SK-N-SH treated with all-trans-retinoic acid at 6 μM for 48 hours (cell line): ENCODE measurements at regions not wholly inside any gene's neighbourhood (a gene's known extent, or its start where the extent isn't known, plus 50 kb on each side); places are given as distances from the start of the nearest gene placed in this dataset.

Source experiments
- CSRNP3 ChIP-seq: fragments of 250-450 bp; sonication (Bioruptor Pico); IDR thresholded peaks from 2 replicates; pipeline ENCODE4 v1.5.1; 2021; ENCODE audit warnings: mild to moderate bottlenecking, moderate library complexity
- ESRRG ChIP-seq: fragments of 250-450 bp; sonication (Bioruptor Pico); IDR thresholded peaks from 2 replicates; pipeline ENCODE4 v1.6.1; 2021; ENCODE audit warnings: mild to moderate bottlenecking
- GLIS3 ChIP-seq: fragments of 250-450 bp; sonication (Bioruptor Pico); IDR thresholded peaks from 2 replicates; pipeline ENCODE4 v1.5.0; 2020; ENCODE audit warnings: mild to moderate bottlenecking, moderate library complexity
- RARB ChIP-seq: fragments of 250-450 bp; sonication (Bioruptor Pico); IDR thresholded peaks from 2 replicates; pipeline ENCODE4 v1.8.0; 2021; ENCODE audit warnings: mild to moderate bottlenecking, moderate library complexity
- TOX ChIP-seq: fragments of 250-450 bp; sonication (Bioruptor Pico); IDR thresholded peaks from 2 replicates; pipeline ENCODE4 v1.8.0; 2021; ENCODE audit warnings: mild to moderate bottlenecking, moderate library complexity, borderline replicate concordance
- ZFP3 ChIP-seq: fragments of 250-450 bp; sonication (Bioruptor Pico); IDR thresholded peaks from 2 replicates; pipeline ENCODE4 v1.5.0; 2020; ENCODE audit warnings: mild to moderate bottlenecking, moderate library complexity
- ZFP30 ChIP-seq: fragments of 450-650 bp; formaldehyde crosslinking; IDR thresholded peaks from 2 replicates; pipeline ENCODE4 v1.5.0; 2022; ENCODE audit warnings: mild to moderate bottlenecking, moderate library complexity
- ZNF565 ChIP-seq: fragments of 450-650 bp; formaldehyde crosslinking; conservative IDR thresholded peaks from 2 replicates; pipeline ENCODE4 v1.5.0; 2020; ENCODE audit warnings: low read depth, mild to moderate bottlenecking, moderate library complexity
- ZNF8 ChIP-seq: fragments of 450-650 bp; formaldehyde crosslinking; IDR thresholded peaks from 2 replicates; pipeline ENCODE4 v1.5.0; 2020; ENCODE audit warnings: mild to moderate bottlenecking, moderate library complexity
- TF ChIP-seq, protein P1 (sequence below): fragments of 250-450 bp; sonication (Bioruptor Pico); IDR thresholded peaks from 2 replicates; pipeline ENCODE4 v1.8.0; 2020; ENCODE audit warnings: mild to moderate bottlenecking, moderate library complexity, borderline replicate concordance
- TF ChIP-seq, protein P2 (sequence below): fragments of 250-450 bp; sonication (Bioruptor Pico); IDR thresholded peaks from 2 replicates; pipeline ENCODE4 v1.5.1; 2020; ENCODE audit warnings: low read depth, mild to moderate bottlenecking, moderate library complexity

DNA sequence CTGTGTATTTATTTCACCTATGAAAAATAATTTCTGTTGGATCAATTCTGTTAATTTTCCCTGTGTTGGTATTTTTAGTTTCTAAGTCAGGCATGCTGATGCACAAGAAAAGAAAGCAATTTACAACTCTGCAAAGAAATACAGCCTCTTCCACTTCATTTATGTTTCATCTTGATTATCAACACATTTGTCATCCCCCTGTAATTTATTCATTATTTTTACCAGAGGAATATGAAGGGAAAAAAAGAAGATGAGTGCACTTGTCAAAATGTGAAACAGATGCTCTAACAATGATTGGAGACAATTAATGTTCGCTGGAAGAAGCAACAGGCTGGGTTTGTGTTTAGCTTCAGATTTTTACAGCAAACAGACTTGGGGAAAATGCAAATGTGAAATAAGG, 958.5 kb upstream of the SEL1L start:
- TF ChIP-seq RARB (CRISPR knock-in tag): no peak
- TF ChIP-seq, protein P1, sequence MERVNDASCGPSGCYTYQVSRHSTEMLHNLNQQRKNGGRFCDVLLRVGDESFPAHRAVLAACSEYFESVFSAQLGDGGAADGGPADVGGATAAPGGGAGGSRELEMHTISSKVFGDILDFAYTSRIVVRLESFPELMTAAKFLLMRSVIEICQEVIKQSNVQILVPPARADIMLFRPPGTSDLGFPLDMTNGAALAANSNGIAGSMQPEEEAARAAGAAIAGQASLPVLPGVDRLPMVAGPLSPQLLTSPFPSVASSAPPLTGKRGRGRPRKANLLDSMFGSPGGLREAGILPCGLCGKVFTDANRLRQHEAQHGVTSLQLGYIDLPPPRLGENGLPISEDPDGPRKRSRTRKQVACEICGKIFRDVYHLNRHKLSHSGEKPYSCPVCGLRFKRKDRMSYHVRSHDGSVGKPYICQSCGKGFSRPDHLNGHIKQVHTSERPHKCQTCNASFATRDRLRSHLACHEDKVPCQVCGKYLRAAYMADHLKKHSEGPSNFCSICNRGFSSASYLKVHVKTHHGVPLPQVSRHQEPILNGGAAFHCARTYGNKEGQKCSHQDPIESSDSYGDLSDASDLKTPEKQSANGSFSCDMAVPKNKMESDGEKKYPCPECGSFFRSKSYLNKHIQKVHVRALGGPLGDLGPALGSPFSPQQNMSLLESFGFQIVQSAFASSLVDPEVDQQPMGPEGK: no peak
- TF ChIP-seq ESRRG (CRISPR knock-in tag): no peak
- no peak for TF ChIP-seq ZFP3 (CRISPR knock-in tag)
- TF ChIP-seq, protein P2, sequence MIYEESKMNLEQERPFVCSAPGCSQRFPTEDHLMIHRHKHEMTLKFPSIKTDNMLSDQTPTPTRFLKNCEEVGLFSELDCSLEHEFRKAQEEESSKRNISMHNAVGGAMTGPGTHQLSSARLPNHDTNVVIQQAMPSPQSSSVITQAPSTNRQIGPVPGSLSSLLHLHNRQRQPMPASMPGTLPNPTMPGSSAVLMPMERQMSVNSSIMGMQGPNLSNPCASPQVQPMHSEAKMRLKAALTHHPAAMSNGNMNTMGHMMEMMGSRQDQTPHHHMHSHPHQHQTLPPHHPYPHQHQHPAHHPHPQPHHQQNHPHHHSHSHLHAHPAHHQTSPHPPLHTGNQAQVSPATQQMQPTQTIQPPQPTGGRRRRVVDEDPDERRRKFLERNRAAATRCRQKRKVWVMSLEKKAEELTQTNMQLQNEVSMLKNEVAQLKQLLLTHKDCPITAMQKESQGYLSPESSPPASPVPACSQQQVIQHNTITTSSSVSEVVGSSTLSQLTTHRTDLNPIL (CRISPR knock-in tag): no peak
- TF ChIP-seq GLIS3 (CRISPR knock-in tag): no peak
- TF ChIP-seq ZNF8 (CRISPR knock-in tag): no peak
- no peak for TF ChIP-seq ZFP30 (CRISPR knock-in tag)
- TF ChIP-seq TOX (CRISPR knock-in tag): no peak
- no peak for TF ChIP-seq CSRNP3 (CRISPR knock-in tag)
- no peak for TF ChIP-seq ZNF565 (CRISPR knock-in tag)
